GM21529 (cell line): ENCODE measurements at regions not wholly inside any gene's neighbourhood (a gene's known extent, or its start where the extent isn't known, plus 50 kb on each side); places are given as distances from the start of the nearest gene placed in this dataset.
A peak's percentile ranks its signal among the peaks of the same experiment; 100 is the strongest.

Experiments
- ATAC-seq: cut with Tn5 transposase; IDR thresholded peaks from one replicate; pipeline ENCODE4 v1.9.1; 2021; ENCODE audit not compliant: unreplicated experiment

DNA sequence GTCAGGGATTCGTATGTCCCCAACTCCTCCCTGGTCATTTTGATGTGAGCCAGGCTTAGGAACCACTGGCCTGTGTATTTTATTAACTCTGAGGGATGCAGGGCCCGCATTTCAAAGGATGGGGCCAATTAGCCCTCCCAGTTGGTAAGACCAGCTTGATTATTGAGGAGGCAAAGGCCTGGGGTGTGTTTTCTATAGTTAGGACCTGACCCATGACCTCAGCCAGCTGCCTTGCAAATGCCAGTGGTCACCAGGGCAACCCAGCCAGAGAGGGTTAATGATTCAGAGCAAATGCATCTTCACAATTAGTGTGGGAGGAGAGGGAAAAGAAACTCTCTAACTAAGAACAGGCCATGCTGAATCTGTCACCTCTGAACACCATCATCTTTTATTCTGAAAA, 835.4 kb downstream of the MAFB start:
- no peak for ATAC-seq

DNA sequence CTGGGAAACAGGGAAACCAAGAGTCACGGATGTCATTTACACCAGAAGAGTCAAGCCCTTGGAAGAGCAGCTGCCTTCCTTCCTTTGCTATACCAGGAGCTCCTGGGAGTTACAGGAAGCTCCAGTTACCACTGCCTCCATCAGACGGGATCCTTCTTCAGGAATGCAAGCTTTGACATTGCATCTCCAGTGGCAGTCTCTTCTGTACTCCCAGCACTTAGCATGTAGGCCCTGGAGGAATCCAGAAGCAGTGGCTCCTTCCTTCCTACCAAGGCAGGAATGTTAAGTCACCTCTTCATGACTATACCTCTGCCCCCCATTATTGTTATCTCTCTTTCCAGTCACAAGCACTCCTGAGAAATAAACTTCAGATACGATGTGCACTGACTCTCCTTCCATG, 836.0 kb downstream of the MAFB start:
- ATAC-seq: no peak

DNA sequence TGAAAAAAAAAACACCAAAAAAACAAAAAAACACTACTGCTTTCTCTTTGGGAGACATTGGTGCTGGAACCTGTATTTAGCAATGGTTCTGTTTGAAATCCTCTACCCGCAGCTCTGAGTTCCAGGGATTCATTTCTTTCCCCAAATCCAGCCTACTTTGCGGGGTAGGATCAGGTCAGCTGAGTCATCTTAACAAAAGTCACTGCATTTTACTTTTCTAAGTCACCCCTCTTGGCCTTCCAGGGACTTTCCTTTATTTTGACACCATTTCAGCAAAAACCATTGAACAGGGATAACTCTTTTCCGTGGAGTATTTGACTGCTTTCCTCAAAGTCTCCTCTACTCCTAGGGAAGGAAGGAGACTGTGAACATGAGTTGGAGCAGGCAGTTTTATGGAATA, 837.6 kb downstream of the MAFB start:
- ATAC-seq: no peak

DNA sequence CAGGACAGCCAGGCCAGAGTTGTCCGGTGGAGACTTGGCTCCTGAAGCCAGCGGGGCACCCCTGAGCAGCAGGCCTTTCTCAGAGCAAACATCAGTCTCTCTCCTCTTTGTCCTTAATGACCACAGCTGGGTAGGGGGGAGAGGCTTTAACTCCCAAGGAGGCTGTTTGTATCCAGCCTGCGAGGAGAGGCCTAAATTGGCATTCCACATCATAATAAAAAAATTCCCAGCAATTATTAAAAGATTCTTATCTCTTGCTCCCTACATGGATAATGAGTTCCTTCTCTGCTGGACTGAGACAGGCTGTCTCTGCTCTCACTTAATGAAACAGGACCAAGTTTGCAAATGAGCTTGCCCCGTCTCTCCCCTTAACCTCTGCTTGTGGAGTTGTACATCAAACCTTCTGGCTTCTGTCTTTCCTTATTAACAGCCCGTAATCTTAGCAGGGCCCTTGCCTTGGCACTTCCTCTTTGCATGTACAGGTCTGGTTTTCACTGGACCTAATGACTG, 838.2 kb downstream of the MAFB start:
- no peak for ATAC-seq

DNA sequence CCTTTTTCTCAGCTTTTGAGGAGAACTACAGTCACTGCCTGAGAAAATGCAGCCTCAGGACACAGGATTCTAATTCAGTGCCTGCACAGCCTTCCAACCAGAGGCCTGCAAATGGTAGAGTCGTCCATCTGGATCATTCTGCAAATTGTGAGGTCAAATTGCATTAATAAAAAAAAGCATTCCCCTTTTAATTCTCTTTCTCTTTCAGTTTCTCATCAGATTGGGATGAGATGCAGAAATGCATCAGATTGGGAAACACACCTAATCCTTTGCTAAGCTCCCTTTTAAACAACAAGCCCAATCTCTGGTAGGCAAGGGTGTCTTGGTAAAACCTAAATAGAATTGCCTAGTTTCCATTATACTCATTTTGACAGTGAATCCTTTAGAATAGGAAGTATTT, 838.8 kb downstream of the MAFB start:
- ATAC-seq: no peak

DNA sequence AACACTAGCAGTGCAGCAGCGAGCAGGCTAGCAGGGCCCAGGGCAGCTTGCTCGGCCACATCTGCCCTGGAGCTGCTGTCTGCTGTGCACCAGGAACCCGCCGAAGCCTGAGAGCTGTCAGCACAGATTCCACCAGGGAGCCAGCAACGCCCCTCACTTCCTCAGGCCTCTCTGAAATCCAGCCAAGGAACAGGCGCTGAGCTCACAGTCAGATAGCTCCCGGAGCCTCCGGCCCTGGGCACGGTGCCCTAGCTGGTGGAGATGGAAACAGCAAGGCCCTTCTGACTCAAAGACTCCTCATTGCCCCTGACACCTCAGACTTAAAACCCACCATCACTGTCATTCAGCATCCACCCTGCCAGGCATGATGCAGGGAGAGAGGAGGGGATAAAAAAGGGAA, 839.4 kb downstream of the MAFB start:
- no peak for ATAC-seq

DNA sequence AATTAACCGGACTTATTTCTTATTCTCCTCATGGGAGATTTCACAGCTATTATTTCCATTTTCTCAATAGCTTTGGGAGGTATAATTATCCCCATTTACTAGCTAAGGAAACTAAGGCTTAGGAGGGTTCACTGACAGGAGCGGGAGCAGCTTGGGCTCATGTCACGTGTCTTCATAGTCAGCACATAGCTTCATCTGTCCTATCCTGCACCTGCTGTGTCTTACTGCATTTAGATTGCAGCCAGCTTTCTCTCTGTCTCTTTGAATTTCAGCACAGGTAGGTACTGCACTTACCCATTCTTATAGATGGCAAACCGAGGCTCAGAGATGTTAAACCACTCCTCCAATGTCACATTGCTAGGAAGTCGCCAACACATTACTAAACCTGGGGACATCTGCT, 839.9 kb downstream of the MAFB start:
- no peak for ATAC-seq

DNA sequence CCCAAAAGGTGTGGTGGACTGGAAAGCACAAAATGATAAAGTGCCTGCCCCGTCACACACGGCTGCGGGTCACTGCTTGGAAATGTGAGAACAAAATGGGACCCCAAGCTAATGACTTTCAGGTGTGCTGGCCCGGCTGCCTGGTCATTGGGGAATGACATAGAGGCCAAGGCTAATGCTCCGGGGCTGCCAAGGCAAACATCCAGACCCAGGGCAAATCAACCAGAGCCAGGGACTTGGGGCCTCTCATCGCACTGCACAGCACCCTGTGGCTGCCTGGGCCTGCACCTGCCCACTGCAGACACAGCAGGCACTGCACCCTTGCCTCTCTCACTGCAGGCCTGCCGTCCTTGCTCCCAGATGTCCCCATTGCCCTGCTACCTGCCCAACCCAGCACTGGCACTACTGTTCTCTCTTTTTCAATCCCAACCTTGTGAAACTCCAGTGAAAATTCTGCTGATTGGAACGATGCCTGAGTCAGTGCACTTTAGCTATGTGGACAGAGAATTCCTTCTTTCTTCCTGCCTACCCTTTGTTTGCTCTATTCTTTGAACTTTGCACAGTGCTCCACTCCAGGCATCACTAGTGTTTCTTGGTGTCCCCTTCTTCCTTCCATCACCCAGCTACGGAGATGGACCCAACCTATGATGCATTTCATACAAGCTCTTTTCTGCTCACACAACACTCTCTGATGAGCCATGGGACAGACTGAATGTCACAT, 849.5 kb downstream of the MAFB start:
- no peak for ATAC-seq

DNA sequence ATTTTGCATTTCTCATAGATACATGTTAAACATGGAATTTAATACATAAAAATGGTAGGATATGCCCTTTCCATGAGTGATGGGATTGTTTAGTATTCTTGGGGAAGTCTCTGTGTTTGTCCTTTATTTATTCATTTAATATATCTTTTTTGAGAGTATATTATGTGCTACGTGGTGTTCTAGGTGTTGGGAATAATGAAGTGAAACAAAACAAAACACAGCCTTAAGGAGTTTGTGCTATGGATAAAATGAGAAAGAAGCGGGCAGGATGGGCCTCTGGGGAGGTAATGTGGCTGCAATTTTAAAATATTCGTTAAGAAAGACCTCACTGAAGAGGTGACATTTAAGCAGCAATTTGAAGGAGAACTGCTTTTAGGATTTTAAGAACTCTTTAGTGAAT, 851.5 kb downstream of the MAFB start:
- no peak for ATAC-seq

DNA sequence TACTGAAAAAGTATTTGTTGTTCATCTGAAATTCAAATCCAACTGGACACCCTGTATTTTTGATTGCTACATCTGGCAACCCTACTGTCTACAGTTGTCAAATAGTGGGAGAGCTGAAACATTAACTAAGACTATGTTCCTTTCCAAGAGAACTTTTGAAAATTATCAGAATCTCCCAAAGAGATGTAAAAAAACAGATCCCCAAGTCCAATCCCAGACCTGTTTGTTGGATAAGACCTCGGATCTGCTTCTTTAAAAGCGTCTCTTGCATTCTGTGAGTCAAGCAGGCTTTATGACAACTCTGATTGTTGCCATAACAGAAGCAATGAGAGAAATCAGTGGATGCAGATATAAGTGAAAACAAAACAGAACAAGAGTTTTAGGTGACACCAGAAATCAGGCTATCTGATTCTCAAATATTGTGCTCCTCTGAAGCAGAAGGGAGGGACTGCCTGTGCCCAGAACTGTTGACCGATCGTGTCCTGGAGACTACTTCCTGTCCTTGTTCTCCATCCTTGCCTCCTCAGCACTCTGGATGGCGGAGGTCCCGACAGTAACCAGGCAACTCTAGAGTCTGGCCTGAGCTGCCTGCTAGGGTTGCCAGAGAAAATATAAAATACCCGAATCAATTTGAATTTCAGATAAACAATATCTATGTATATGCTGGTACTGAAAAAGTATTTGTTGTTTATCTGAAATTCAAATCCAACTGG, 853.8 kb downstream of the MAFB start:
- ATAC-seq: no peak

DNA sequence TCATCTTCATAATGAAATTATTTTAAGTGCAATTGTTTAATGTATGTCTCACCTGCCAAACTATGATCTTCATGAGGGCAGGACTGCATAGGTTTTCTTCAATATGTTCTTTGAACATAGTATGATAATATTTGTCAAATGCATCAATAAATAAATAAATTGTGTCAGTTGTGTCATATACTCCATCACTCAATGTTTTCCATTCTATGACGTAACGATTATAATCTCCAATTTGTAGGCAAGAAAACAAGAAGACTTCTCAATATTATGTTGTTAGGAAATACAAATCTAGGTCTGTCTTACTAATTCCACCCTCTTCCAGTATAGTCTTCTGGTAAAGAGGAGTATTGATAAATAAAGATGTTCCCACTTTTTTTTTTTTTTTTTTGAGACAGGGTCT, 858.1 kb downstream of the MAFB start:
- ATAC-seq: no peak

DNA sequence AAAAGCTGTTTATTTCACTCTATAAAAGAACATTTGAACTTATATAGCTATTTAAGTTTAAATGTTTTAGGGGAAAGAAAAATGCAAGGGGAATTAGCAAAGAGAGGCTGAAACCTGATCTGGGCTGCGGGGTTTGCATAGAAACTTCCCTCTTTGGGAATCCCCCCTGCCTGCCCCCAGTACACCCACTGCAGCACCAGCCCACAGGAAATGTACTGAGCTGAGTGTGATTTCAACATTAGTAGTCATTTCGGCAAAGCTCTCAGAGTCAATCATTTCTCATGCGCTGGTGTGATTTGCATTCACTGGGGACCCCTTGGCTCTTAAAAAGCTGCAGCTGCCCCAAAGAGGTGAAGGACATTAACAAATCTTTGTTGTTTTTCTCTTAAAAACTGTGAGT, 859.4 kb downstream of the MAFB start:
- peak; percentile 88 for ATAC-seq

DNA sequence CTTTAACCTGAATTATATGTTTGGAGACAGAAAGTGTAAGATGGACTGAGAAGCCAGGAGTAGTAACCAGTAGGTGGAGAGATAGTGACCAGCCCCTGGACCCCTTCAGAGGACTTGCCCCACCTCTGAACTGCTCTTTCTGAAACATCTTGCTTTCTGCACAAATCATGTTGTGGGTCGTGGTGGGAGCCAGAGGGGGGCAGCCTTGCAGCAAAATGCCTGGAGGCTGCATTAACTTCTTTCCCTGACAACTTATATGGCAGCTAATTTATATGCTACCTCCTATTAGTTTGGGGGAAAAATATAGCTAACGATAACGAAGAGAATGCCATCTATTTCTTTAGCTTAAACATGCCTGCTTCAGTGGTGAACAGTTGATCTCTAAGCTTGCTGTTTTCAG, 859.8 kb downstream of the MAFB start:
- ATAC-seq: peak; percentile 12

DNA sequence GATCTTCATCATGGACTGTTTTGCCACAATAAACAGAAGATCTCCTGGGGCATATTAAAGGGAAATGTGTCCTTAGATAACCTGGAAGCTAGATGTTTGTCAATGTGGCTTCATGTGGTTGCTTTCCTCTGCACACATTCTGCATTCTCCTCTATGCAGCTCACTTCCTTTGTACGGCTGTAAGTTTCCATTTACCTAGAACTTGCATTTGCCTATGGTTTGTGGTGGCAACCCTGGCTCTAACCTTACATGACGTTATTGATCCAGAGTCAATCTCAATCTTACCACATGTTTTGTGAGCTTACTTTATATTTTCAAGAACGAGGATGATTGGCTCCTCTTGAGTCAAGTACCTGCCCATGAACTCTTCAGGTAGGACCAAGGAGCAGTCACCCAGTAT, 863.1 kb downstream of the MAFB start:
- ATAC-seq: peak; percentile 57

DNA sequence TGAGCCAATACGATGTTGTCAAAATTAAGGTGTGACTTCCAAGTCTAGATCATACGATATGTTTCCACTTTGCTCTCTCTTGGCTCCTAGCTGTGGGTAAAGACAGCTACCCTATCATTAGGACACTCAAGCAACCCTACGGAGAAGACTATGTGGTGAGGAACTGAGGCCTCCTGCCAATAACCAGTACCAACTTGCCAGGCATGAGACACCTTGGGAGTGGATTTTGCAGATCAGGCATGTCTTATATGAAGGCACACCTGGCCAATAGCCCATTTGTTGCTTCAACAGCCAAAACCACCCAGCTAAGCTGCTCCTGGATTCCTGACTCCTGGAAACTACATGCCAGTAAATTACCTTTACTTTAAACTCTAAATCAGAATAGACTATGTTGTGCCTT, 863.4 kb downstream of the DHX35 start:
- ATAC-seq: no peak

DNA sequence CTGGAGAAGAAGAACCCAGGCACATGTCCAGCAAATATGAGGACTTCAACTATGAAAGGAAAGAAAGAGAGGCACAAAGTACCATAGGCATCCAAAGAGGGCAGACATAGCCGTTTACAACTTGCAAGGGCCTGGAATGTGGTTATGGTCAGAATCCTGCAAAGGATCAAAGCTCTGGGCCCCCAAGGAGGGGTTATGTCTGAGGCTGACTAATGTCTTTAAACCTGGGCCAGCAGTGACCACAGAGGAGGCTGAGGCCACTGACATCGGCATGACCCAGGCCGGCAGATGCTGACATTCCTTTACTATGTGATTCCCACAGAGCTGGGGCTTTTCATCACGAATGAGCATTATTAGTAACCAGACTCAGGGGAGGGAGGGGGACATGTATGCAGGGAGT, 861.1 kb downstream of the DHX35 start:
- ATAC-seq: no peak

DNA sequence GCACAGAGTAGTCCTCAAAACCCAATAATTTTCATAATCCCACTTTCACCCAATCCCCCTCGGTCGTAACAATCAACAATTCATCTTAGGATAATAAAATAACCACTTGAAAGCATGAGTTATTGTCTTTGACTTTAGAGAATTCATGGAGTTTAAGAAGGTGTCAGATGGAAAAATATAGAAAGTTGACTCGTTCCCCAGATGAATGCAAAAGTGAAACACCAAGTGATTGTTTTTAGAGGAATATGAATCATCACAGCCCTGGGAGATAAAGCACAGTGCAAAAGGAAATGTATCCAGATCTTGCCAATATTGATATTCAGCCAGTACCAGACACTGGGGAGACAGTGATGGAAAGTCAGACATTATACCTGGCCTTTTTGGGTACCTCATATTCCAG, 860.5 kb downstream of the DHX35 start:
- ATAC-seq: no peak

DNA sequence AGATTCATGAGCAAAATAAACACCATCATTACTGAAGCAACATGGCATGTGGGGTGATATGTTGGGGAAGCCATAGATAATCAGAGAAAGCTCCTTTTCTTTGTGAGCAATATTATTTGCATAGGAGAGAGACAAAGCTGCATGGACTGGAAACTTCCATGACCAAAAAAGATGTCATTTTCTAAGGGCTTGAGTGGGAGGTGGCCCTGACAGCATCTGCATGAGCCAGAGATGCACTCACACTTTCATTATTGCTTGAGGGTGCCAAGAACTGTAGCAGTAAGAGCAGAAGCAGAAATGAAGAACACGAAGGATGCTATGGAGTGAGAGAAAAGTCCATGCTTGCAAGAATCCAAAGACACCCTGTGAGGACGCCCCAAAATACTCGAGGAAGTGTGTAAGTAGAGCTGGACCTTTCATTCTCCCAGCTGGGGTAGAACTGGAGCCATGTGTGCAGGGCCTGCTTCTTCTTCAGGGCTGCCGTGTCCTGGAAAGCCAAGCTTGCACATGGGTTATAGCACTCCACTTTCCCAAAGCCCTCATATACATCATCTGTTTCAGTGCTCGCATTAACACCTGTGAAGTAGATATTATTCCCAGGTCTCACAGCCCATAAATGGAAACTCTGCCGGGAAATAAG, 851.2 kb downstream of the DHX35 start:
- no peak for ATAC-seq

DNA sequence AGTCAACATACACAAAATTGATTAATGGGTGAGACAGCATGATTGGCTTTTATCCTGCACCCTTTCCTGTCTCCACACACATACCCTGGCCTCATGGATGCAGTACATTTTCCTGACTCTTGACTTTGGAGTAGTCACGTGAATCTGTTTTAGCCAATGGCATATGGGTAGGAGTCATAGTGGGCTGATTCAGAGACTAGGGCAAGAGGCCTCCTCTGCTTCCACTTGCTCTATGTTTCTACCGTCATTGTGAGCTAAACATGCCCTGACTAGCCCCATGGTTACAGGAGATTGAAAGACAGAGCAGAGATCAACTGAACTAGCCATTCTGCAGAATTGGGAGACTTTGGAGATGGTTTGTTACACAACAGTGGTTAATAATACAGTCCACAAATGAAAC, 850.0 kb downstream of the DHX35 start:
- no peak for ATAC-seq

DNA sequence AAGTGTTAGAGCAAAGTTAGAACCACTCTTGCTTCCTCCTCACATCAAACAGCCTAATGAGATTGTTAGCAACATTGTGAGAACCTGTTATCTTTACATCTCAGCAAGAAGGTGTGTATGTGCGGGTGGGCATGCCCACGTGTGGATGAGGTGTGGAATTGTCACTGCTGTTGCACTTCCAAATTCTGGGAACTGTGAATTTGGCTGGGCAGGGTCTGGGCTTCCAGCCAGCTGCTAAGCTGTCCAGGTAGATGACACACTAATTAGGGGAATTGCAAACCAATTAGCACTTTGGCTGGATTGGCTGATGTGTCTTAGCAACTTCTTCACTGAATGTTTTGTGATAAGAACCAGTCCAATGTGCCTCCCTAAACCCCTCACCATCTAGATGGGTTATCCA, 848.2 kb downstream of the DHX35 start:
- ATAC-seq: no peak

DNA sequence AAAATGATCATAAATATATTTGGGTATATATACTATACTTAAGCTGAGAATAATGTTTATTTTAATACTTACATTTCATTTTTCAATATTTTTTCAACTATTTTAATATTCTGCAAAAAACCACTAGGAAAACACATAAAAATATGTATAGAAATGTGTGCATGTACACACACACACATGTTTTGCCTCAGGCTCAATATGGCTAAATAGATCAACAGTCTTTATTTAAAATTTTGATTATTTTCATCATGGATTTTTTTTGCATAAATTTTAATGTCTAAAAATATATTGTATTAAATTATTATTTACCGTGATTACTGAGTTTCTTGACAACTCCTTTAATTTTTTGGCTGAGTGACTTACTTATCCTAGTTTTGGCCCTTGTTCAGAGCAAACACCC, 846.5 kb downstream of the DHX35 start:
- ATAC-seq: no peak

DNA sequence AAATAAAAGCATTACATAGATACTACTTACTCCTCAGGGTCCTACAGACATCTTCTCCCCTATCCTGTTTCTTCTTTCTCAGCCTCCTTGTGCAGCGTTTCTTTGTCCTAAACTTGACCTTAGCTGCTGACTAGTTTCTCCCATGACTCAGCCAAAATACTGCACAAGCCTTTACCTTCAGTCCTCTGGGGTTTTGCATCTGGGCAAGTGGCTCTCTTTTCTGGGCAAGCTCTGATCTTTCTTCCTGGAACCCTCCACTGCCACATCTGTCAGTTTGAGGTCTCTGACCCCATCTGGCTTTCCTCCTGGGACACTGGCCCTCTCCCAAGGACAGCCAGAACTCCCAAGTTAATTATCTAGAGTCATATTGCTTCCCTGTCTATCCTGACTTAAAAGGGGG, 838.4 kb downstream of the DHX35 start:
- peak; percentile 62 for ATAC-seq
